ENCODE measurements at regions not wholly inside any gene's neighbourhood (a gene's known extent, or its start where the extent isn't known, plus 50 kb on each side); places are given as distances from the start of the nearest gene placed in this dataset.
"Not testable (repeated sequence)": the region's sequence is repeated elsewhere in the genome, so short reads cannot be mapped to it uniquely, and the experiment has no call there.

- no peak for DNase-seq
Observed at GRCh38 chr6:9361749-9362148, 926.4 kb upstream of the SLC35B3 start.

GRCh38 chr6:9360881-9361280 lies 925.5 kb upstream of the SLC35B3 start:
- DNase-seq: no peak

- no peak for DNase-seq
Observed at GRCh38 chr6:9347608-9348007, 912.3 kb upstream of the SLC35B3 start.

- no peak for DNase-seq
Observed at GRCh38 chr6:9346923-9347322, 911.6 kb upstream of the SLC35B3 start.

- no peak for DNase-seq
Observed at GRCh38 chr6:9335431-9335830, 900.1 kb upstream of the SLC35B3 start.

- DNase-seq: no peak
Observed at GRCh38 chr6:9334979-9335378, 899.6 kb upstream of the SLC35B3 start.

GRCh38 chr6:9332241-9332780 lies 897.0 kb upstream of the SLC35B3 start:
- DNase-seq: no peak

GRCh38 chr6:9316831-9317230 lies 881.5 kb upstream of the SLC35B3 start:
- no peak for DNase-seq

GRCh38 chr6:9315966-9316650 lies 880.8 kb upstream of the SLC35B3 start:
- DNase-seq: no peak

GRCh38 chr6:9308284-9308683 lies 872.9 kb upstream of the SLC35B3 start:
- DNase-seq: no peak

- no peak for DNase-seq
Observed at GRCh38 chr6:9307786-9308185, 872.4 kb upstream of the SLC35B3 start.

GRCh38 chr6:9307187-9307586 lies 871.8 kb upstream of the SLC35B3 start:
- DNase-seq: no peak

- DNase-seq: no peak
Observed at GRCh38 chr6:9295644-9296043, 860.3 kb upstream of the SLC35B3 start.

- DNase-seq: no peak
Observed at GRCh38 chr6:9292975-9293374, 857.6 kb upstream of the SLC35B3 start.

- not testable (repeated sequence) for DNase-seq
Observed at GRCh38 chr6:9290342-9290741, 855.0 kb upstream of the SLC35B3 start.

GRCh38 chr6:9272671-9273070 lies 837.3 kb upstream of the SLC35B3 start:
- no peak for DNase-seq

- no peak for DNase-seq
Observed at GRCh38 chr6:9266741-9267140, 831.4 kb upstream of the SLC35B3 start.

- DNase-seq: no peak
Observed at GRCh38 chr6:9257215-9257614, 821.9 kb upstream of the SLC35B3 start.

GRCh38 chr6:9254251-9254650 lies 818.9 kb upstream of the SLC35B3 start:
- DNase-seq: no peak

- DNase-seq: peak in 1 of 2 experiments; percentile 29
Observed at GRCh38 chr6:9252799-9253198, 817.5 kb upstream of the SLC35B3 start.

GRCh38 chr6:9250852-9251251 lies 815.5 kb upstream of the SLC35B3 start:
- peak; percentile 81 to 92 for DNase-seq

GRCh38 chr6:9248133-9248532 lies 812.8 kb upstream of the SLC35B3 start:
- DNase-seq: no peak

GRCh38 chr6:9240861-9241260 lies 805.5 kb upstream of the SLC35B3 start:
- DNase-seq: no peak

- DNase-seq: no peak
Observed at GRCh38 chr6:9236443-9236842, 801.1 kb upstream of the SLC35B3 start.

GRCh38 chr6:9233686-9234085 lies 798.3 kb upstream of the SLC35B3 start:
- no peak for DNase-seq
